ENCODE measurements at regions not wholly inside any gene's neighbourhood (a gene's known extent, or its start where the extent isn't known, plus 50 kb on each side); places are given as distances from the start of the nearest gene placed in this dataset.

GRCh38 chr1:5765997-5766913, 226.0 kb downstream of the NPHP4 start:
- DNase-seq: no peak

GRCh38 chr1:5765483-5765882, 226.7 kb downstream of the NPHP4 start:
- no peak for DNase-seq

GRCh38 chr1:5764959-5765358, 227.3 kb downstream of the NPHP4 start:
- no peak for DNase-seq

- DNase-seq: no peak
These were observed 227.8 kb downstream of the NPHP4 start for GRCh38 chr1:5764464-5764863.

GRCh38 chr1:5763696-5764370, 228.4 kb downstream of the NPHP4 start:
- no peak for DNase-seq

- no peak for DNase-seq
These were observed 233.2 kb downstream of the NPHP4 start for GRCh38 chr1:5758859-5759578.

- DNase-seq: no peak
These were observed 234.0 kb downstream of the NPHP4 start for GRCh38 chr1:5758000-5758858.

GRCh38 chr1:5757187-5757805, 234.9 kb downstream of the NPHP4 start:
- DNase-seq: no peak

GRCh38 chr1:5756434-5757186, 235.6 kb downstream of the NPHP4 start:
- no peak for DNase-seq

- DNase-seq: no peak
These were observed 236.6 kb downstream of the NPHP4 start for GRCh38 chr1:5755552-5756125.

GRCh38 chr1:5754817-5755551, 237.2 kb downstream of the NPHP4 start:
- DNase-seq: no peak

- no peak for DNase-seq
These were observed 238.4 kb downstream of the NPHP4 start for GRCh38 chr1:5753549-5754421.

- DNase-seq: no peak
These were observed 239.3 kb downstream of the NPHP4 start for GRCh38 chr1:5752746-5753548.

- DNase-seq: no peak
These were observed 240.1 kb downstream of the NPHP4 start for GRCh38 chr1:5751833-5752745.

GRCh38 chr1:5751163-5751540, 241.1 kb downstream of the NPHP4 start:
- DNase-seq: no peak

GRCh38 chr1:5750186-5751162, 241.8 kb downstream of the NPHP4 start:
- DNase-seq: no peak
